GM12878 (cell line): ENCODE measurements at regions not wholly inside any gene's neighbourhood (a gene's known extent, or its start where the extent isn't known, plus 50 kb on each side); places are given as distances from the start of the nearest gene placed in this dataset.

Experiments used
- CHD2 ChIP-seq: IDR thresholded peaks from 2 replicates; pipeline ENCODE4 v1.6.1; 2011; ENCODE audit warnings: low read depth, low read length, improper control_type of control experiment, borderline replicate concordance
- EP300 ChIP-seq, 2 experiments: fragments of 150-350 bp in 1 of 2; IDR thresholded peaks; 2 replicates each; pipeline ENCODE4 v1.6.1; 2011 to 2012; ENCODE audit warnings: low read depth in 2 of 2, low read length in 2 of 2, borderline replicate concordance in 1 of 2, improper control_type of control experiment in 1 of 2, inconsistent platforms in 1 of 2; ENCODE audit not compliant: control insufficient read depth in 1 of 2
- EZH2 ChIP-seq: IDR thresholded peaks from 2 replicates; pipeline ENCODE4 v1.6.1; 2012; ENCODE audit warnings: low read depth, mild to moderate bottlenecking, control low read depth, inconsistent platforms, low read length, borderline replicate concordance; ENCODE audit not compliant: control insufficient read depth
- KDM1A ChIP-seq: fragments of 200-600 bp; sonication (generic); IDR thresholded peaks from 2 replicates; pipeline ENCODE4 v1.6.1; 2016; ENCODE audit warnings: borderline replicate concordance
- LARP7 ChIP-seq: fragments of 450-650 bp; IDR thresholded peaks from 2 replicates; pipeline ENCODE4 v1.6.1; 2017; ENCODE audit warnings: mild to moderate bottlenecking
- MXI1 ChIP-seq: fragments of 150-350 bp; IDR thresholded peaks from 2 replicates; pipeline ENCODE4 v1.6.1; 2011; ENCODE audit warnings: low read depth, mild to moderate bottlenecking, inconsistent platforms, low read length, improper control_type of control experiment
- POLR2A ChIP-seq: IDR thresholded peaks from 2 replicates; pipeline ENCODE4 v1.6.1; 2011; ENCODE audit warnings: low read depth, mild to moderate bottlenecking, low read length
- POLR2AphosphoS5 ChIP-seq: IDR thresholded peaks from 2 replicates; pipeline ENCODE4 v1.6.1; 2011; ENCODE audit warnings: mild to moderate bottlenecking, low read length, inconsistent platforms
- SP1 ChIP-seq: IDR thresholded peaks from one replicate; pipeline ENCODE4 v1.6.1; 2011; ENCODE audit warnings: low read depth, low read length
- SUZ12 ChIP-seq: fragments of 200-600 bp; sonication (generic); IDR thresholded peaks from one replicate; pipeline ENCODE4 v1.6.1; 2018; ENCODE audit warnings: antibody characterized with exemption, mild to moderate bottlenecking; ENCODE audit not compliant: unreplicated experiment
- ZZZ3 ChIP-seq: IDR thresholded peaks from 2 replicates; pipeline ENCODE4 v1.6.1; 2011; ENCODE audit warnings: low read depth; ENCODE audit not compliant: control insufficient read depth, insufficient read length

GRCh38 chr3:132247211-132247610, 70.0 kb upstream of the ACP3 start:
- no peak for TF ChIP-seq EP300 (IDR thresholded peaks at IDR 0.05; ENCODE audit: borderline replicate concordance in 1 of 2, control insufficient read depth in 1 of 2, low read depth in 2 of 2, low read length in 2 of 2)
- TF ChIP-seq POLR2AphosphoS5, result no peak
- TF ChIP-seq MXI1, result no peak
- no peak for TF ChIP-seq SP1
- no peak for TF ChIP-seq LARP7
- no peak for TF ChIP-seq EZH2
- TF ChIP-seq POLR2A, result no peak
- no peak for TF ChIP-seq ZZZ3
- TF ChIP-seq SUZ12, result no peak
- no peak for TF ChIP-seq KDM1A
- no peak for TF ChIP-seq CHD2
